ENCODE measurements at regions not wholly inside any gene's neighbourhood (a gene's known extent, or its start where the extent isn't known, plus 50 kb on each side); places are given as distances from the start of the nearest gene placed in this dataset.

GRCh38 chr5:1943481-1943880 lies 60.8 kb upstream of the IRX4 start:
- H3K4me3 ChIP-seq, result no peak overlapping the region
- peaks cover 20% of the 10 kb centered on the region for H3K27me3 ChIP-seq

GRCh38 chr5:1942630-1943029 lies 59.9 kb upstream of the IRX4 start:
- Mint-ChIP-seq H3K4me3 (no peak overlapping the region), H3K27ac (no peak overlapping the region), H3K4me1 (peaks cover 14% of the 10 kb centered on the region), H3K27me3 (ENCODE audit: insufficient read depth, low read depth) (peaks cover 4% of the 10 kb centered on the region), H3K9me3 (no peaks in the 10 kb centered on the region), H3K36me3 (no peaks in the 10 kb centered on the region)
- Histone ChIP-seq H3K4me2 (no peak overlapping the region), H3K9me3 (ENCODE audit: low read depth) (no peaks in the 10 kb centered on the region), H4K20me1 (ENCODE audit: low read depth) (peaks cover 2% of the 10 kb centered on the region), H3K36me3 (no peaks in the 10 kb centered on the region), H3K4me1 (peaks cover 9% of the 10 kb centered on the region), H3K27ac (no peak overlapping the region), H3K27me3 (peaks cover 15% of the 10 kb centered on the region), H3K79me2 (ENCODE audit: low read depth) (no peaks in the 10 kb centered on the region), H2AFZ (replicated peaks) (no peak overlapping the region), H3F3A (ENCODE audit: low read depth) (no peaks in the 10 kb centered on the region), H3K9ac (no peak overlapping the region), H3K4me3 (no peak overlapping the region)
- no peak for TF ChIP-seq EZH2 (IDR thresholded peaks at IDR 0.05)
- no peak for TF ChIP-seq EZH2phosphoT487 (IDR thresholded peaks at IDR 0.05)
- no peak for TF ChIP-seq CTCF (IDR thresholded peaks at IDR 0.05)
- DNase-seq (ENCODE audit: low spot score), result no peak

More at GRCh38 chr5:1943481-1943880, 60.8 kb upstream of the IRX4 start:
- H3K27ac Mint-ChIP-seq, result no peak overlapping the region
- Histone ChIP-seq H3K9ac (no peak overlapping the region), H3K4me1 (peaks cover 9% of the 10 kb centered on the region), H4K20me1 (ENCODE audit: low read depth) (peaks cover 2% of the 10 kb centered on the region), H3K9me3 (ENCODE audit: low read depth) (no peaks in the 10 kb centered on the region), H3K36me3 (no peaks in the 10 kb centered on the region), H2AFZ (replicated peaks) (no peak overlapping the region), H3K27ac (no peak overlapping the region), H3K79me2 (ENCODE audit: low read depth) (no peaks in the 10 kb centered on the region), H3F3A (ENCODE audit: low read depth) (no peaks in the 10 kb centered on the region), H3K4me2 (no peak overlapping the region)
- no peaks in the 10 kb centered on the region for H3K9me3 Mint-ChIP-seq
- peaks cover 14% of the 10 kb centered on the region for H3K4me1 Mint-ChIP-seq
- peaks cover 4% of the 10 kb centered on the region for H3K27me3 Mint-ChIP-seq (ENCODE audit: insufficient read depth, low read depth)
- TF ChIP-seq CTCF (IDR thresholded peaks at IDR 0.05) (no peak), EZH2phosphoT487 (IDR thresholded peaks at IDR 0.05) (no peak)
- H3K36me3 Mint-ChIP-seq, result no peaks in the 10 kb centered on the region
- DNase-seq (ENCODE audit: low spot score), result no peak
- no peak overlapping the region for H3K4me3 Mint-ChIP-seq

GRCh38 chr5:1942158-1942557 lies 59.4 kb upstream of the IRX4 start:
- Histone ChIP-seq H3K4me2 (no peak overlapping the region), H3F3A (ENCODE audit: low read depth) (no peaks in the 10 kb centered on the region), H3K9me3 (ENCODE audit: low read depth) (no peaks in the 10 kb centered on the region), H3K27me3 (peaks cover 15% of the 10 kb centered on the region), H3K4me3 (no peak overlapping the region), H3K27ac (no peak overlapping the region), H3K4me1 (peaks cover 9% of the 10 kb centered on the region), H3K79me2 (ENCODE audit: low read depth) (no peaks in the 10 kb centered on the region), H2AFZ (replicated peaks) (no peak overlapping the region), H4K20me1 (ENCODE audit: low read depth) (peaks cover 2% of the 10 kb centered on the region), H3K9ac (no peak overlapping the region), H3K36me3 (no peaks in the 10 kb centered on the region)
- Mint-ChIP-seq H3K36me3 (no peaks in the 10 kb centered on the region), H3K27me3 (ENCODE audit: insufficient read depth, low read depth) (peaks cover 4% of the 10 kb centered on the region), H3K4me1 (peaks cover 15% of the 10 kb centered on the region), H3K27ac (no peak overlapping the region), H3K4me3 (peak overlapping the region; percentile 67), H3K9me3 (no peaks in the 10 kb centered on the region)
- DNase-seq (ENCODE audit: low spot score), result no peak
- no peak for TF ChIP-seq EZH2phosphoT487 (IDR thresholded peaks at IDR 0.05)
- no peak for TF ChIP-seq EZH2 (IDR thresholded peaks at IDR 0.05)
- no peak for TF ChIP-seq CTCF (IDR thresholded peaks at IDR 0.05)

Data from neural progenitor cell (in vitro differentiated cells).